A673 (cell line): ENCODE measurements at regions not wholly inside any gene's neighbourhood (a gene's known extent, or its start where the extent isn't known, plus 50 kb on each side); places are given as distances from the start of the nearest gene placed in this dataset.

Experiments
- EZH2 ChIP-seq: fragments of 200-600 bp; sonication (generic); IDR thresholded peaks from 2 replicates; pipeline ENCODE4 v1.6.1; 2017; ENCODE audit warnings: borderline replicate concordance, low read depth, mild to moderate bottlenecking, mixed read lengths, antibody characterized with exemption, low read length; ENCODE audit not compliant: poor library complexity, severe bottlenecking
- TF ChIP-seq, protein P1 (sequence below): fragments of 300-800, 200-600 bp; sonication (generic); conservative IDR thresholded peaks from 2 replicates; pipeline ENCODE4 v1.5.1; 2017; ENCODE audit warnings: low read depth, mild to moderate bottlenecking, antibody characterized with exemption, low read length, moderate library complexity, mixed read lengths

DNA sequence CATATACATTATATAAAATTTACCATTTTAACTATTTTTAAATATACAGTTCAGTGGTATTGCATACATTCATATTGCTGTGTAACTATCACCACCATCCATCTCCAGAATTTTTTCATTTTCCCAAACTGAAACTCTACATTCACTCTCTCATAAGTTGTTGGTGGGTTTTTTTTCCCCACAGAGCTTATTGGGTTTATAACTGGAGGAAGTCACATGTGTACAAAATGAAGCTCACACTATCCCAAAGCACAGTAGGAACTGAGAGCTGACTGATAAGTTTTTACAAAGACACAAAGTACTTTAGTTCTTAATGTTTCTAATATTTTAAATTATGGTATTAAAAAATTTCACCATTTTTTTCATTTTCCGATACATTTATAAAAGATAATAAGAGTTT, 78.8 kb upstream of the TNFAIP3 start:
- TF ChIP-seq, protein P1, sequence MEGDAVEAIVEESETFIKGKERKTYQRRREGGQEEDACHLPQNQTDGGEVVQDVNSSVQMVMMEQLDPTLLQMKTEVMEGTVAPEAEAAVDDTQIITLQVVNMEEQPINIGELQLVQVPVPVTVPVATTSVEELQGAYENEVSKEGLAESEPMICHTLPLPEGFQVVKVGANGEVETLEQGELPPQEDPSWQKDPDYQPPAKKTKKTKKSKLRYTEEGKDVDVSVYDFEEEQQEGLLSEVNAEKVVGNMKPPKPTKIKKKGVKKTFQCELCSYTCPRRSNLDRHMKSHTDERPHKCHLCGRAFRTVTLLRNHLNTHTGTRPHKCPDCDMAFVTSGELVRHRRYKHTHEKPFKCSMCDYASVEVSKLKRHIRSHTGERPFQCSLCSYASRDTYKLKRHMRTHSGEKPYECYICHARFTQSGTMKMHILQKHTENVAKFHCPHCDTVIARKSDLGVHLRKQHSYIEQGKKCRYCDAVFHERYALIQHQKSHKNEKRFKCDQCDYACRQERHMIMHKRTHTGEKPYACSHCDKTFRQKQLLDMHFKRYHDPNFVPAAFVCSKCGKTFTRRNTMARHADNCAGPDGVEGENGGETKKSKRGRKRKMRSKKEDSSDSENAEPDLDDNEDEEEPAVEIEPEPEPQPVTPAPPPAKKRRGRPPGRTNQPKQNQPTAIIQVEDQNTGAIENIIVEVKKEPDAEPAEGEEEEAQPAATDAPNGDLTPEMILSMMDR: no peak
- TF ChIP-seq EZH2: no peak
